ENCODE measurements at regions not wholly inside any gene's neighbourhood (a gene's known extent, or its start where the extent isn't known, plus 50 kb on each side); places are given as distances from the start of the nearest gene placed in this dataset.

DNA sequence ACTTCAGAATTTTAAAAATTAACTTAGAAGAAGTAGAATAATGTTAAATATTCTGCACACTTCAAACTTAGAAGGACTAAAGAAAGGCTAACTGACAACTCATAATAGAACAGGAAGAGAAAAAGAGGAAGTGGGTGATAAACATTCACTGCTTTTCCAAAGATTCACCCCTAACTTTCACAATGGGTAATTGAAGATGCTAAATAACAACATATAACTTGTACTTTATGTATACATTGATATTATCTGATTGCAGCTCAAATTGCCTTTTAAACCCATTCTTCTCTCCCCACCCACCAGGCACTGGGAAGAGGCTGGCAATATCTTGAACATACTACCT is 376.6 kb downstream of the EFNA5 start:
- no peak for ATAC-seq

GRCh38 chr5:107293541-107294210 is 377.1 kb downstream of the EFNA5 start:
- H3K9me3 ChIP-seq, result no peaks in the 10 kb centered on the region
- ATAC-seq (no peak), DNase-seq (no peak)
- TF ChIP-seq, protein P1, sequence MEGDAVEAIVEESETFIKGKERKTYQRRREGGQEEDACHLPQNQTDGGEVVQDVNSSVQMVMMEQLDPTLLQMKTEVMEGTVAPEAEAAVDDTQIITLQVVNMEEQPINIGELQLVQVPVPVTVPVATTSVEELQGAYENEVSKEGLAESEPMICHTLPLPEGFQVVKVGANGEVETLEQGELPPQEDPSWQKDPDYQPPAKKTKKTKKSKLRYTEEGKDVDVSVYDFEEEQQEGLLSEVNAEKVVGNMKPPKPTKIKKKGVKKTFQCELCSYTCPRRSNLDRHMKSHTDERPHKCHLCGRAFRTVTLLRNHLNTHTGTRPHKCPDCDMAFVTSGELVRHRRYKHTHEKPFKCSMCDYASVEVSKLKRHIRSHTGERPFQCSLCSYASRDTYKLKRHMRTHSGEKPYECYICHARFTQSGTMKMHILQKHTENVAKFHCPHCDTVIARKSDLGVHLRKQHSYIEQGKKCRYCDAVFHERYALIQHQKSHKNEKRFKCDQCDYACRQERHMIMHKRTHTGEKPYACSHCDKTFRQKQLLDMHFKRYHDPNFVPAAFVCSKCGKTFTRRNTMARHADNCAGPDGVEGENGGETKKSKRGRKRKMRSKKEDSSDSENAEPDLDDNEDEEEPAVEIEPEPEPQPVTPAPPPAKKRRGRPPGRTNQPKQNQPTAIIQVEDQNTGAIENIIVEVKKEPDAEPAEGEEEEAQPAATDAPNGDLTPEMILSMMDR (IDR thresholded peaks at IDR 0.05), result no peak
- no peak overlapping the region for H3K27ac ChIP-seq
- no peak overlapping the region for H3K4me3 ChIP-seq
- H3K36me3 ChIP-seq, result no peaks in the 10 kb centered on the region
- peaks cover 7% of the 10 kb centered on the region for H3K4me1 ChIP-seq
- intact Hi-C loops (cut with DNase I), result no loop called here
- H3K27me3 ChIP-seq, result no peaks in the 10 kb centered on the region

More for the DNA sequence above, 376.6 kb downstream of the EFNA5 start:
- no peaks in the 10 kb centered on the region for H3K36me3 ChIP-seq
- TF ChIP-seq, protein P1 (IDR thresholded peaks at IDR 0.05), result no peak
- intact Hi-C loops (cut with DNase I), result no loop called here
- H3K4me1 ChIP-seq, result peaks cover 7% of the 10 kb centered on the region
- H3K27ac ChIP-seq, result no peak overlapping the region
- H3K27me3 ChIP-seq, result no peaks in the 10 kb centered on the region
- no peak overlapping the region for H3K4me3 ChIP-seq
- H3K9me3 ChIP-seq, result no peaks in the 10 kb centered on the region
- no peak for DNase-seq

DNA sequence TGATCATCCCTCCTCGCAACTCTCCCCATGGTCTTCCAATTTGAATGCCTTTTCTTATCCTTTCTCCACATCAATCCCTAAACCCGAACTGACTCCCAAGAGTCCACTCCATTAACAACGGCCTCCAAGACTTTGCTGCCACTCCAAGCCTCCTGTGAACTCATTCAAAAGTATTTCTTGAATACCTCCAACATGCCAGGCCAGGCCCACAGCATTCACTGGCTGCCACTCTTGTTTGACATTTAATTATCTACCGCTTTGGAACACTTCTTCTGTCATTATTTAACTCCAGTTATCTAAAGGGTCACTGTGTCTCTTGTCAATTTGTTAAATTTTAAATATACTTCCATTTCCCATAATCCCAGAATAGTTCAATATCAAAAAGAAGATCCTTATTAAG is 378.9 kb downstream of the EFNA5 start:
- DNase-seq (no peak), ATAC-seq (no peak)
- Histone ChIP-seq H3K4me3 (no peak overlapping the region), H3K27ac (no peak overlapping the region), H3K4me1 (peaks cover 7% of the 10 kb centered on the region), H3K9me3 (no peaks in the 10 kb centered on the region), H3K36me3 (no peaks in the 10 kb centered on the region), H3K27me3 (no peaks in the 10 kb centered on the region)
- intact Hi-C loops (cut with DNase I), result no loop called here
- TF ChIP-seq, protein P1 (IDR thresholded peaks at IDR 0.05), result no peak

GRCh38 chr5:107290780-107291398 is 379.8 kb downstream of the EFNA5 start:
- Histone ChIP-seq H3K9me3 (no peaks in the 10 kb centered on the region), H3K4me3 (no peak overlapping the region), H3K36me3 (no peaks in the 10 kb centered on the region), H3K4me1 (peaks cover 7% of the 10 kb centered on the region), H3K27ac (no peak overlapping the region), H3K27me3 (no peaks in the 10 kb centered on the region)
- no peak for DNase-seq
- intact Hi-C loops (cut with DNase I), result no loop called here
- ATAC-seq, result peak; percentile 60
- TF ChIP-seq, protein P1 (IDR thresholded peaks at IDR 0.05), result no peak

- Histone ChIP-seq H3K4me1 (peaks cover 4% of the 10 kb centered on the region), H3K36me3 (no peaks in the 10 kb centered on the region), H3K4me3 (no peak overlapping the region), H3K27ac (no peak overlapping the region), H3K9me3 (no peaks in the 10 kb centered on the region), H3K27me3 (no peaks in the 10 kb centered on the region)
- intact Hi-C loops (cut with DNase I), result no loop called here
- no peak for DNase-seq
- no peak for ATAC-seq
- TF ChIP-seq, protein P1 (IDR thresholded peaks at IDR 0.05), result no peak
Measured at GRCh38 chr5:107289030-107289714, 381.6 kb downstream of the EFNA5 start.
